GM23338 (cell line): ENCODE measurements at regions not wholly inside any gene's neighbourhood (a gene's known extent, or its start where the extent isn't known, plus 50 kb on each side); places are given as distances from the start of the nearest gene placed in this dataset.
A peak's percentile ranks its signal among the peaks of the same experiment; 100 is the strongest.

ENCODE experiments used
- ATAC-seq: fragments of 200-7000 bp; cut with Tn5 transposase; 3 replicates; pipeline ENCODE4 v1.9.1; 2020
- DNase-seq: peaks from one replicate; pipeline ENCODE4 v3.0.0-alpha.2; 2015; ENCODE audit warnings: low spot score
- H2AFZ ChIP-seq: fragments of 200-600 bp; sonication (generic); 2 replicates; pipeline ENCODE4 v1.8.0; 2016; ENCODE audit warnings: antibody characterized with exemption, mild to moderate bottlenecking, moderate library complexity
- H3F3A ChIP-seq: fragments of 200-600 bp; sonication (generic); replicated peaks from 2 replicates; pipeline ENCODE4 v1.8.0; 2017; ENCODE audit warnings: antibody characterized with exemption, mixed run types, low read depth
- H3K27ac ChIP-seq: fragments of 200-600 bp; sonication (generic); 2 replicates; pipeline ENCODE4 v1.6.1; 2016; ENCODE audit warnings: low read depth
- H3K27me3 ChIP-seq: fragments of 200-600 bp; sonication (generic); 2 replicates; pipeline ENCODE4 v1.8.0; 2016; ENCODE audit warnings: mild to moderate bottlenecking, mixed run types, moderate library complexity; ENCODE audit not compliant: insufficient read depth
- H3K36me3 ChIP-seq: fragments of 200-600 bp; sonication (generic); 2 replicates; pipeline ENCODE4 v1.8.0; 2016; ENCODE audit warnings: mild to moderate bottlenecking; ENCODE audit not compliant: insufficient read depth
- H3K4me1 ChIP-seq: fragments of 200-600 bp; sonication (generic); 2 replicates; pipeline ENCODE4 v1.8.0; 2016; ENCODE audit warnings: mild to moderate bottlenecking, moderate library complexity; ENCODE audit not compliant: insufficient read depth
- H3K4me2 ChIP-seq: fragments of 200-600 bp; sonication (generic); 2 replicates; pipeline ENCODE4 v1.7.1; 2017; ENCODE audit warnings: mixed run types
- H3K4me3 ChIP-seq: fragments of 200-600 bp; sonication (generic); 2 replicates; pipeline ENCODE4 v1.6.1; 2016; ENCODE audit warnings: mixed run types
- H3K79me2 ChIP-seq: fragments of 200-600 bp; sonication (generic); replicated peaks from 2 replicates; pipeline ENCODE4 v1.8.0; 2017; ENCODE audit warnings: mild to moderate bottlenecking; ENCODE audit not compliant: insufficient read depth
- H3K9me2 ChIP-seq: fragments of 200-600 bp; sonication (generic); 2 replicates; pipeline ENCODE4 v1.8.0; 2017; ENCODE audit not compliant: insufficient read depth
- H4K20me1 ChIP-seq: fragments of 200-600 bp; sonication (generic); replicated peaks from 2 replicates; pipeline ENCODE4 v1.8.0; 2017; ENCODE audit warnings: mild to moderate bottlenecking; ENCODE audit not compliant: insufficient read depth
- H3K27ac Mint-ChIP-seq: 2 replicates; pipeline ENCODE4 v1.8.0; 2020; ENCODE audit warnings: inconsistent platforms, mild to moderate bottlenecking, moderate library complexity, mixed read lengths
- H3K27me3 Mint-ChIP-seq: 3 replicates; pipeline ENCODE4 v1.8.0; 2022; ENCODE audit warnings: low read depth, mild to moderate bottlenecking, moderate library complexity, mixed read lengths, inconsistent platforms; ENCODE audit not compliant: insufficient read depth, poor library complexity
- H3K36me3 Mint-ChIP-seq: 3 replicates; pipeline ENCODE4 v1.8.0; 2021; ENCODE audit warnings: low read depth, mild to moderate bottlenecking, inconsistent platforms, moderate library complexity, mixed read lengths
- H3K4me1 Mint-ChIP-seq: 3 replicates; pipeline ENCODE4 v1.8.0; 2020; ENCODE audit warnings: mild to moderate bottlenecking, inconsistent platforms, mixed read lengths
- H3K4me3 Mint-ChIP-seq: 3 replicates; pipeline ENCODE4 v1.8.0; 2021; ENCODE audit warnings: moderate library complexity, mild to moderate bottlenecking, inconsistent platforms, mixed read lengths
- H3K9me3 Mint-ChIP-seq: 3 replicates; pipeline ENCODE4 v1.8.0; 2020; ENCODE audit warnings: moderate library complexity, mild to moderate bottlenecking, inconsistent platforms, mixed read lengths
- CREB1 ChIP-seq: fragments of 250-450 bp; sonication (Bioruptor Pico); IDR thresholded peaks from 2 replicates; pipeline ENCODE4 v1.5.0; 2020; ENCODE audit warnings: low read depth, mild to moderate bottlenecking, moderate library complexity
- CTCF ChIP-seq, 2 experiments: fragments of 200-600 bp in 1 of 2; sonication (generic) in 1 of 2; conservative IDR thresholded peaks; 2 replicates each; pipeline versions ENCODE4 v1.5.1 to v1.6.1; 2016 to 2017; ENCODE audit warnings: antibody characterized with exemption in 2 of 2, low read depth in 2 of 2, mild to moderate bottlenecking in 2 of 2, moderate library complexity in 1 of 2
- ETS1 ChIP-seq: IDR thresholded peaks from 2 replicates; pipeline ENCODE4 v1.6.1; 2016; ENCODE audit warnings: antibody characterized with exemption
- EZH2 ChIP-seq: fragments of 200-600 bp; sonication (generic); IDR thresholded peaks from one replicate; pipeline ENCODE4 v1.8.0; 2017; ENCODE audit warnings: antibody characterized with exemption, mild to moderate bottlenecking, low read depth; ENCODE audit not compliant: unreplicated experiment
- EZH2phosphoT487 ChIP-seq: fragments of 200-600 bp; sonication (generic); IDR thresholded peaks from one replicate; pipeline ENCODE4 v1.8.1; 2018; ENCODE audit warnings: antibody characterized with exemption; ENCODE audit not compliant: unreplicated experiment
- JUNB ChIP-seq: IDR thresholded peaks from one replicate; pipeline ENCODE4 v1.6.1; 2016; ENCODE audit warnings: antibody characterized with exemption; ENCODE audit not compliant: unreplicated experiment
- NANOG ChIP-seq: IDR thresholded peaks from 2 replicates; pipeline ENCODE4 v1.6.1; 2016; ENCODE audit warnings: antibody characterized with exemption, borderline replicate concordance
- POLR2AphosphoS5 ChIP-seq: IDR thresholded peaks from 2 replicates; pipeline ENCODE4 v1.6.1; 2016; ENCODE audit warnings: antibody characterized with exemption, low read depth
- STAT1 ChIP-seq: IDR thresholded peaks from one replicate; pipeline ENCODE4 v1.6.1; 2016; ENCODE audit warnings: antibody characterized with exemption; ENCODE audit not compliant: unreplicated experiment
- ZNF114 ChIP-seq: fragments of 250-450 bp; sonication (Bioruptor Pico); IDR thresholded peaks from 2 replicates; pipeline ENCODE4 v1.5.0; 2020; ENCODE audit warnings: mild to moderate bottlenecking, moderate library complexity
- ZNF331 ChIP-seq: fragments of 250-450 bp; sonication (Bioruptor Pico); IDR thresholded peaks from 2 replicates; pipeline ENCODE4 v1.5.0; 2020; ENCODE audit warnings: low read depth, mild to moderate bottlenecking, moderate library complexity
- TF ChIP-seq, protein P1 (sequence below): IDR thresholded peaks from one replicate; pipeline ENCODE4 v1.6.1; 2018; ENCODE audit warnings: antibody characterized with exemption; ENCODE audit not compliant: unreplicated experiment

DNA sequence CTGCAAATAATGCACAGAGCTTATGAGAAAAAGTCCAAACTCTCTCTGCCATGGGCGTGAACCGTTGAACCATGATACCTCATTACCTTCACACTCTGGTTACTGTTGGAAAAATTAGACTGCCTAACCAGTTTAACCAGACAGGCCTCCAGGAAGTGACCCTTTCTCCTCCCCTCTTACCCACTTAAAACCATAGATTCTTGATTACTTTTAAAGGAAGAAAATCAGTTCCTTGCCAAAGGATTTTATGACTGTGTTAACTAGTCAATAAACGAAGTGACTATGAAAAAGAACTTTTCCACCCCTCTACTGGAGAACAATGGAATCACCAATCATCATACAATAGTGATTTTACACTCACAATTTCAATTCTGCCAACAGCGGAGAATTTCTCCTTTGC is 254.0 kb upstream of the ATP2B1 start:
- DNase-seq (no peak), ATAC-seq (no peak)
- H4K20me1 ChIP-seq: no peaks in the 10 kb centered on the region
- no peaks in the 10 kb centered on the region for H3K79me2 ChIP-seq
- Mint-ChIP-seq H3K4me3 (no peak overlapping the region), H3K9me3 (no peaks in the 10 kb centered on the region), H3K36me3 (no peaks in the 10 kb centered on the region), H3K27me3 (no peaks in the 10 kb centered on the region), H3K27ac (no peak overlapping the region), H3K4me1 (peaks cover 21% of the 10 kb centered on the region; the same call in 2 of the 3 replicates)
- no peak overlapping the region for H3K27ac ChIP-seq
- H3K4me3 ChIP-seq: no peak overlapping the region
- peaks cover 15% of the 10 kb centered on the region for H3K4me1 ChIP-seq
- H2AFZ ChIP-seq: no peak overlapping the region
- no peaks in the 10 kb centered on the region; the same call in 1 of the 2 replicates for H3K9me2 ChIP-seq
- no peaks in the 10 kb centered on the region for H3K27me3 ChIP-seq
- H3K4me2 ChIP-seq: no peak overlapping the region
- H3K36me3 ChIP-seq: no peaks in the 10 kb centered on the region
- H3F3A ChIP-seq: no peaks in the 10 kb centered on the region
- no peak for TF ChIP-seq POLR2AphosphoS5
- TF ChIP-seq CTCF (conservative IDR thresholded peaks at IDR 0.05; ENCODE audit: low read depth in 2 of 2): peak in 1 of 2 experiments; percentile 27; a peak in 1 of 4 replicates

DNA sequence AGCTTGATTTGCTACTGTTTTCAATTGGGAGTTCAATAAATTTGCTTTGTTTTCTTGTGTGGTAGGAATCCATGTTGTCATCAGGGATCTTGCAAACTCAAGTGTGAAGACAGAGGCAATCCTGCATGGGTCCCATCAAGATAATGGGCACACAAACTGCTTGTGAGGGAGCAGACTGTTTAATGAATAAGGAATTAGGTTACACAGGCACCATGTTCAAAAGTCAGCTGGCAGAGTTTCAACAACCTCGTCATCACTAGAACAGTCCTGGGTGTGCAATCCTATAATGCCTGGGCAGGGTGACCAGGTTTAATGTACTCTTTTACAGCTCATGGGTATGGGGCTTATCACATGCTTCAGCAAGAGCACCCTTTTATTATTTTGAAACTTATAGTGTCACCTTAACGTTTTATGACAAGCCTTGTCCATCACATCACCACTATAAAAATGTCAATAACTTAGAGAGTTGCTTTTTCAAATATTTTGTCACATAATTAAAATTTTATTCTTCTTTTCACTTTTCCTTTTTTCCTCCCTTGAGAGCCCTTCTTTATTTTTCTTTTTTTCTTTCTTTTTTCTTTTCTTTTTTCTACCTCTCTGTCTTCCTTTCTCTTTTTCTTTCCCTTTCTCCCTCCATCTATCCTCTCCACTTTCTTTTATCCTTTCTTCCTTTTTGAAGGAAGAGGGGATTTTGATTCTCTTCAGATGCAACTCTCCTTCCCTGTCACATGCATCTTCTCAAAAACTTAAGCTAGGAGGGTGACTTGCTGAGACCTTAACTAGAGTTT is 252.2 kb upstream of the ATP2B1 start:
- no peaks in the 10 kb centered on the region for H3K9me2 ChIP-seq
- H3K4me2 ChIP-seq: no peak overlapping the region
- no peaks in the 10 kb centered on the region for H3K36me3 Mint-ChIP-seq
- no peaks in the 10 kb centered on the region for H3F3A ChIP-seq
- H3K4me1 ChIP-seq: peaks cover 11% of the 10 kb centered on the region
- H3K27ac Mint-ChIP-seq: no peak overlapping the region
- H3K27me3 ChIP-seq: no peaks in the 10 kb centered on the region
- no peak overlapping the region for H3K27ac ChIP-seq
- H3K27me3 Mint-ChIP-seq: peaks cover 2% of the 10 kb centered on the region
- ATAC-seq (no peak), DNase-seq (no peak)
- H2AFZ ChIP-seq: no peak overlapping the region
- H4K20me1 ChIP-seq: no peaks in the 10 kb centered on the region
- no peak overlapping the region for H3K4me3 ChIP-seq
- H3K79me2 ChIP-seq: no peaks in the 10 kb centered on the region
- peaks cover 9% of the 10 kb centered on the region; the same call in 2 of the 3 replicates for H3K4me1 Mint-ChIP-seq
- H3K9me3 Mint-ChIP-seq: no peaks in the 10 kb centered on the region
- H3K4me3 Mint-ChIP-seq: no peak overlapping the region
- no peaks in the 10 kb centered on the region for H3K36me3 ChIP-seq
- no peak for TF ChIP-seq NANOG
- no peak for TF ChIP-seq ZNF114 (CRISPR knock-in tag)
- TF ChIP-seq ZNF331 (CRISPR knock-in tag): no peak
- no peak for TF ChIP-seq JUNB
- no peak for TF ChIP-seq POLR2AphosphoS5
- no peak for TF ChIP-seq CREB1 (CRISPR knock-in tag)
- TF ChIP-seq ETS1: no peak
- no peak for TF ChIP-seq CTCF (conservative IDR thresholded peaks at IDR 0.05; ENCODE audit: low read depth in 2 of 2)
- TF ChIP-seq, protein P1, sequence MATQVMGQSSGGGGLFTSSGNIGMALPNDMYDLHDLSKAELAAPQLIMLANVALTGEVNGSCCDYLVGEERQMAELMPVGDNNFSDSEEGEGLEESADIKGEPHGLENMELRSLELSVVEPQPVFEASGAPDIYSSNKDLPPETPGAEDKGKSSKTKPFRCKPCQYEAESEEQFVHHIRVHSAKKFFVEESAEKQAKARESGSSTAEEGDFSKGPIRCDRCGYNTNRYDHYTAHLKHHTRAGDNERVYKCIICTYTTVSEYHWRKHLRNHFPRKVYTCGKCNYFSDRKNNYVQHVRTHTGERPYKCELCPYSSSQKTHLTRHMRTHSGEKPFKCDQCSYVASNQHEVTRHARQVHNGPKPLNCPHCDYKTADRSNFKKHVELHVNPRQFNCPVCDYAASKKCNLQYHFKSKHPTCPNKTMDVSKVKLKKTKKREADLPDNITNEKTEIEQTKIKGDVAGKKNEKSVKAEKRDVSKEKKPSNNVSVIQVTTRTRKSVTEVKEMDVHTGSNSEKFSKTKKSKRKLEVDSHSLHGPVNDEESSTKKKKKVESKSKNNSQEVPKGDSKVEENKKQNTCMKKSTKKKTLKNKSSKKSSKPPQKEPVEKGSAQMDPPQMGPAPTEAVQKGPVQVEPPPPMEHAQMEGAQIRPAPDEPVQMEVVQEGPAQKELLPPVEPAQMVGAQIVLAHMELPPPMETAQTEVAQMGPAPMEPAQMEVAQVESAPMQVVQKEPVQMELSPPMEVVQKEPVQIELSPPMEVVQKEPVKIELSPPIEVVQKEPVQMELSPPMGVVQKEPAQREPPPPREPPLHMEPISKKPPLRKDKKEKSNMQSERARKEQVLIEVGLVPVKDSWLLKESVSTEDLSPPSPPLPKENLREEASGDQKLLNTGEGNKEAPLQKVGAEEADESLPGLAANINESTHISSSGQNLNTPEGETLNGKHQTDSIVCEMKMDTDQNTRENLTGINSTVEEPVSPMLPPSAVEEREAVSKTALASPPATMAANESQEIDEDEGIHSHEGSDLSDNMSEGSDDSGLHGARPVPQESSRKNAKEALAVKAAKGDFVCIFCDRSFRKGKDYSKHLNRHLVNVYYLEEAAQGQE: no peak
- no peak for TF ChIP-seq EZH2
- TF ChIP-seq EZH2phosphoT487: no peak
- TF ChIP-seq STAT1: no peak
